HCT116 (cell line): ENCODE measurements at regions not wholly inside any gene's neighbourhood (a gene's known extent, or its start where the extent isn't known, plus 50 kb on each side); places are given as distances from the start of the nearest gene placed in this dataset.

Source experiments
- ATAC-seq: fragments of 200-7000 bp; cut with Tn5 transposase; 2 replicates; pipeline ENCODE4 v1.9.1; 2020; ENCODE audit warnings: mild to moderate bottlenecking, moderate library complexity
- BruUV-seq: library from RNA; stranded (reverse); fragments of 400-500 nt; replicated peaks from 2 replicates; lab custom pipeline; 2021; lab: Mats Ljungman, UMichigan
- CTCF ChIA-PET: fragments of 300-600 bp; sonication (Branson Sonifier 250); formaldehyde crosslinking; loops from one replicate; lab custom pipeline; 2021; ENCODE audit warnings: antibody characterized with exemption; lab: Charles Lee
- POLR2A ChIA-PET: fragments of 300-600, 350-600 bp; sonication (Branson Sonifier 250); formaldehyde crosslinking; loops from one replicate; lab custom pipeline; 2021; ENCODE audit warnings: antibody characterized with exemption; lab: Charles Lee
- RAD21 ChIA-PET, 2 experiments: fragments of 300-600 bp; sonication (Branson Sonifier 250); formaldehyde crosslinking; loops; one replicate each; lab custom pipeline; 2023; ENCODE audit warnings: low total read pairs in 2 of 2; ENCODE audit not compliant: uncharacterized antibody in 2 of 2, unreplicated experiment in 2 of 2, low non-redundant PET in 1 of 2; lab: Charles Lee
- DNase-seq: peaks from one replicate; pipeline ENCODE4 v3.0.0-alpha.2; 2010; ENCODE audit warnings: low read depth, low spot score
- H2AFZ ChIP-seq: fragments of 200-600 bp; shearing (Covaris generic), sonication (generic); 2 replicates; pipeline ENCODE4 v1.6.1; 2017; ENCODE audit warnings: low read depth, mixed run types, mixed read lengths, antibody characterized with exemption, low read length; ENCODE audit not compliant: poor library complexity, severe bottlenecking
- H3K27ac ChIP-seq: 2 replicates; pipeline ENCODE4 v1.5.1; 2012; ENCODE audit warnings: low read depth, low read length
- H3K27me3 ChIP-seq: fragments of 200-600 bp; sonication (generic); 2 replicates; pipeline ENCODE4 v1.6.1; 2016; ENCODE audit warnings: mixed run types, low read length, mixed read lengths; ENCODE audit not compliant: insufficient read depth
- H3K36me3 ChIP-seq, 2 experiments: fragments of 200-500 bp in 1 of 2; fragments of 200-600 bp in 1 of 2; sonication (Bioruptor generic) in 1 of 2; sonication (generic) in 1 of 2; 2 replicates each; pipeline versions ENCODE4 v1.5.1 to v1.6.1; 2014 to 2016; ENCODE audit warnings: low read length in 2 of 2, inconsistent platforms in 1 of 2, mixed read lengths in 1 of 2, mixed run types in 1 of 2; ENCODE audit not compliant: insufficient read depth in 2 of 2, control insufficient read depth in 1 of 2
- H3K4me1 ChIP-seq, 2 experiments: fragments of 200-600 bp in 1 of 2; sonication (generic) in 1 of 2; 2 replicates each; pipeline versions ENCODE4 v1.5.1 to v1.6.1; 2012 to 2017; ENCODE audit warnings: low read length in 2 of 2, inconsistent platforms in 1 of 2, mild to moderate bottlenecking in 1 of 2, mixed read lengths in 1 of 2, mixed run types in 1 of 2, moderate library complexity in 1 of 2; ENCODE audit not compliant: insufficient read depth in 2 of 2, control insufficient read depth in 1 of 2
- H3K4me2 ChIP-seq: fragments of 200-600 bp; sonication (generic); 2 replicates; pipeline ENCODE4 v1.6.1; 2017; ENCODE audit warnings: mixed run types, low read length, mixed read lengths
- H3K4me3 ChIP-seq, 2 experiments: fragments of 200-600 bp in 1 of 2; sonication (generic) in 1 of 2; replicated peaks in 1 of 2; 2 replicates each; pipeline ENCODE4 v1.5.1; 2011 to 2016; ENCODE audit warnings: low read length in 2 of 2, control low read depth in 1 of 2, low read depth in 1 of 2, mild to moderate bottlenecking in 1 of 2, mixed read lengths in 1 of 2, mixed run types in 1 of 2
- H3K79me2 ChIP-seq: fragments of 200-600 bp; sonication (generic); 2 replicates; pipeline ENCODE4 v1.6.1; 2017; ENCODE audit warnings: mild to moderate bottlenecking, mixed run types, low read length, moderate library complexity, mixed read lengths; ENCODE audit not compliant: insufficient read depth
- H3K9ac ChIP-seq: fragments of 200-600 bp; sonication (generic); 2 replicates; pipeline ENCODE4 v1.6.1; 2016; ENCODE audit warnings: low read length, mixed read lengths
- H3K9me2 ChIP-seq: fragments of 200-600 bp; sonication (generic), shearing (Covaris generic); 2 replicates; pipeline ENCODE4 v1.6.1; 2017; ENCODE audit warnings: mixed run types, mild to moderate bottlenecking, moderate library complexity; ENCODE audit not compliant: insufficient read depth
- H3K9me3 ChIP-seq, 2 experiments: fragments of 200-500 bp in 1 of 2; fragments of 200-600 bp in 1 of 2; sonication (Bioruptor generic) in 1 of 2; sonication (generic) in 1 of 2; 2 replicates each; pipeline ENCODE4 v1.6.1; 2014 to 2017; ENCODE audit warnings: low read length in 2 of 2, mixed read lengths in 2 of 2, inconsistent platforms in 1 of 2, low read depth in 1 of 2, mild to moderate bottlenecking in 1 of 2, mixed run types in 1 of 2, moderate library complexity in 1 of 2; ENCODE audit not compliant: control insufficient read depth in 1 of 2, insufficient read depth in 1 of 2
- H4K20me1 ChIP-seq: fragments of 200-600 bp; sonication (generic), shearing (Covaris generic); 2 replicates; pipeline ENCODE4 v1.6.1; 2017; ENCODE audit warnings: mixed run types, mild to moderate bottlenecking, moderate library complexity; ENCODE audit not compliant: insufficient read depth
- ATF3 ChIP-seq: IDR thresholded peaks from 2 replicates; pipeline ENCODE4 v1.6.1; 2012
- CTCF ChIP-seq, 3 experiments: fragments of 200-600 bp in 1 of 3; sonication (generic) in 1 of 3; IDR thresholded peaks in 2 of 3; conservative IDR thresholded peaks in 1 of 3; 2 replicates each; pipeline ENCODE4 v1.5.1; 2012 to 2017; ENCODE audit warnings: low read depth in 2 of 3, low read length in 2 of 3, antibody characterized with exemption in 1 of 3, borderline replicate concordance in 1 of 3, control low read depth in 1 of 3, mild to moderate bottlenecking in 1 of 3, mixed read lengths in 1 of 3, mixed run types in 1 of 3, moderate library complexity in 1 of 3; ENCODE audit not compliant: insufficient read depth in 1 of 3
- EGR1 ChIP-seq: IDR thresholded peaks from 2 replicates; pipeline ENCODE4 v1.6.1; 2012; ENCODE audit warnings: low read depth
- EZH2 ChIP-seq: fragments of 200-600 bp; sonication (generic); IDR thresholded peaks from 2 replicates; pipeline ENCODE4 v1.6.1; 2017; ENCODE audit warnings: antibody characterized with exemption, mixed run types
- FOSL1 ChIP-seq: IDR thresholded peaks from 2 replicates; pipeline ENCODE4 v1.6.1; 2012; ENCODE audit warnings: low read depth
- MAX ChIP-seq: IDR thresholded peaks from 2 replicates; pipeline ENCODE4 v1.6.1; 2012
- POLR2A ChIP-seq: IDR thresholded peaks from 2 replicates; pipeline ENCODE4 v1.7.0; 2011; ENCODE audit warnings: borderline replicate concordance; ENCODE audit not compliant: insufficient read depth, insufficient read length; ENCODE audit errors: extremely low read depth
- POLR2AphosphoS5 ChIP-seq: IDR thresholded peaks from 2 replicates; pipeline ENCODE4 v1.6.1; 2011; ENCODE audit warnings: mild to moderate bottlenecking, low read depth, low read length, moderate library complexity
- RAD21 ChIP-seq: IDR thresholded peaks from 2 replicates; pipeline ENCODE4 v1.6.1; 2012; ENCODE audit warnings: low read depth, mild to moderate bottlenecking
- REST ChIP-seq: IDR thresholded peaks from 2 replicates; pipeline ENCODE4 v1.6.1; 2012; ENCODE audit warnings: low read depth
- SIN3A ChIP-seq: IDR thresholded peaks from 2 replicates; pipeline ENCODE4 v1.6.1; 2012; ENCODE audit warnings: low read depth
- SP1 ChIP-seq: IDR thresholded peaks from 2 replicates; pipeline ENCODE4 v1.6.1; 2012; ENCODE audit warnings: low read depth
- TCF7L2 ChIP-seq: IDR thresholded peaks from 2 replicates; pipeline ENCODE4 v1.7.0; 2011; ENCODE audit warnings: borderline replicate concordance, inconsistent platforms; ENCODE audit not compliant: insufficient read depth, insufficient read length; ENCODE audit errors: extremely low read depth
- ZBTB33 ChIP-seq: IDR thresholded peaks from 2 replicates; pipeline ENCODE4 v1.6.1; 2011; ENCODE audit warnings: mild to moderate bottlenecking, low read length, moderate library complexity; ENCODE audit not compliant: insufficient replicate concordance; ENCODE audit errors: extremely low read depth
- ZFX ChIP-seq: fragments of 450-650 bp; IDR thresholded peaks from 2 replicates; pipeline ENCODE4 v1.6.1; 2017
- intact Hi-C: fragments of 100-400 bp; cut with micrococcal nuclease; formaldehyde crosslinking; loops from 2 replicates; pipeline ENCODE4 v1.10.0; 2022

- no peak for DNase-seq
- Histone ChIP-seq H3K4me2 (no peak overlapping the region), H3K4me1 (no peaks in the 10 kb centered on the region), H3K4me3 (no peak overlapping the region), H2AFZ (no peak overlapping the region), H3K27me3 (no peaks in the 10 kb centered on the region), H3K9ac (no peak overlapping the region), H3K9me2 (no peaks in the 10 kb centered on the region), H3K79me2 (no peaks in the 10 kb centered on the region), H3K36me3 (no peaks in the 10 kb centered on the region), H4K20me1 (no peaks in the 10 kb centered on the region), H3K27ac (no peak overlapping the region), H3K9me3 (peaks cover 10 to 20% of the 10 kb centered on the region in 2 experiments; a peak in 2 of 4 replicates)
- TF ChIP-seq RAD21 (no peak), EZH2 (no peak), ZBTB33 (no peak), MAX (no peak), REST (no peak), SIN3A (no peak), POLR2AphosphoS5 (no peak), FOSL1 (no peak), POLR2A (no peak), TCF7L2 (no peak), ZFX (no peak), SP1 (no peak), EGR1 (no peak), CTCF (IDR thresholded peaks at IDR 0.05 in 2 of 3, conservative IDR thresholded peaks at IDR 0.05 in 1 of 3; ENCODE audit: borderline replicate concordance in 1 of 3, insufficient read depth in 1 of 3, low read depth in 2 of 3, low read length in 2 of 3) (no peak), ATF3 (no peak)
- CTCF ChIA-PET = no interaction called here
- POLR2A ChIA-PET = no interaction called here
- RAD21 ChIA-PET = no interaction called here
- BruUV-seq = no TSS peak
- ATAC-seq = no peak
- intact Hi-C loops = no loop called here
These were observed 57.3 kb upstream of the NOVA1 start for GRCh38 chr14:26655128-26655527.
